Retinal pigment epithelial cell (primary cell): ENCODE measurements at regions not wholly inside any gene's neighbourhood (a gene's known extent, or its start where the extent isn't known, plus 50 kb on each side); places are given as distances from the start of the nearest gene placed in this dataset.

Source experiments
- DNase-seq: peaks from one replicate; pipeline ENCODE4 v3.0.0-alpha.2; 2010; ENCODE audit warnings: low read depth
- H3K4me3 ChIP-seq: 2 replicates; pipeline ENCODE4 v1.5.1; 2011; ENCODE audit warnings: mild to moderate bottlenecking, low read length, control low read depth, moderate library complexity
- CTCF ChIP-seq: conservative IDR thresholded peaks from 2 replicates; pipeline ENCODE4 v1.5.1; 2011; ENCODE audit warnings: low read depth, low read length, control low read depth, inconsistent platforms

- TF ChIP-seq CTCF, result no peak
- no peak for DNase-seq
- H3K4me3 ChIP-seq, result no peak overlapping the region
Measured at GRCh38 chr18:77361382-77361781, 111.7 kb downstream of the GALR1 start.

GRCh38 chr18:77365667-77366066 lies 116.0 kb downstream of the GALR1 start:
- TF ChIP-seq CTCF, result no peak
- no peak overlapping the region for H3K4me3 ChIP-seq
- DNase-seq, result no peak

GRCh38 chr18:77366067-77366719 lies 116.5 kb downstream of the GALR1 start:
- no peak overlapping the region for H3K4me3 ChIP-seq
- no peak for TF ChIP-seq CTCF
- DNase-seq, result no peak

GRCh38 chr18:77366720-77367641 lies 117.3 kb downstream of the GALR1 start:
- no peak overlapping the region for H3K4me3 ChIP-seq
- DNase-seq, result no peak

GRCh38 chr18:77369644-77370043 lies 120.0 kb downstream of the GALR1 start:
- DNase-seq, result no peak
- no peak overlapping the region for H3K4me3 ChIP-seq
- TF ChIP-seq CTCF, result no peak

More at GRCh38 chr18:77366720-77367641, 117.3 kb downstream of the GALR1 start:
- no peak for TF ChIP-seq CTCF

GRCh38 chr18:77373730-77374445 lies 124.2 kb downstream of the GALR1 start:
- no peak overlapping the region for H3K4me3 ChIP-seq
- no peak for DNase-seq

More at GRCh38 chr18:77373730-77374445, 124.2 kb downstream of the GALR1 start:
- TF ChIP-seq CTCF, result no peak
